ENCODE measurements at regions not wholly inside any gene's neighbourhood (a gene's known extent, or its start where the extent isn't known, plus 50 kb on each side); places are given as distances from the start of the nearest gene placed in this dataset.
"Not testable (repeated sequence)": the region's sequence is repeated elsewhere in the genome, so short reads cannot be mapped to it uniquely, and the experiment has no call there.

GRCh38 chr18:8501044-8501443 lies 108.2 kb upstream of the RAB12 start:
- DNase-seq = no peak

- no peak for DNase-seq
Observed at GRCh38 chr18:8503248-8503647, 106.0 kb upstream of the RAB12 start.

GRCh38 chr18:8504424-8504823 lies 104.8 kb upstream of the RAB12 start:
- no peak for DNase-seq

- no peak for DNase-seq
Observed at GRCh38 chr18:8504880-8505435, 104.3 kb upstream of the RAB12 start.

- no peak for DNase-seq
Observed at GRCh38 chr18:8506251-8507049, 102.8 kb upstream of the RAB12 start.

- DNase-seq = no peak
Observed at GRCh38 chr18:8507361-8507760, 101.9 kb upstream of the RAB12 start.

GRCh38 chr18:8507915-8508705 lies 101.1 kb upstream of the RAB12 start:
- DNase-seq = no peak

GRCh38 chr18:8513249-8513648 lies 96.0 kb upstream of the RAB12 start:
- no peak for DNase-seq

GRCh38 chr18:8514409-8514808 lies 94.8 kb upstream of the RAB12 start:
- DNase-seq = no peak

GRCh38 chr18:8515142-8515865 lies 93.9 kb upstream of the RAB12 start:
- DNase-seq = no peak

- DNase-seq = no peak
Observed at GRCh38 chr18:8516371-8517250, 92.6 kb upstream of the RAB12 start.

GRCh38 chr18:8517276-8517675 lies 92.0 kb upstream of the RAB12 start:
- DNase-seq = no peak

- no peak for DNase-seq
Observed at GRCh38 chr18:8519102-8519501, 90.1 kb upstream of the RAB12 start.

GRCh38 chr18:8520266-8520665 lies 89.0 kb upstream of the RAB12 start:
- no peak for DNase-seq

- no peak for DNase-seq
Observed at GRCh38 chr18:8522756-8523155, 86.5 kb upstream of the RAB12 start.

- DNase-seq = no peak
Observed at GRCh38 chr18:8525692-8526091, 83.5 kb upstream of the RAB12 start.

GRCh38 chr18:8526332-8526731 lies 82.9 kb upstream of the RAB12 start:
- DNase-seq = no peak

- DNase-seq = no peak
Observed at GRCh38 chr18:8529609-8530008, 79.6 kb upstream of the RAB12 start.

GRCh38 chr18:8531084-8531483 lies 78.2 kb upstream of the RAB12 start:
- DNase-seq = not testable (repeated sequence)

GRCh38 chr18:8536231-8536630 lies 73.0 kb upstream of the RAB12 start:
- DNase-seq = no peak

GRCh38 chr18:8536922-8537321 lies 72.3 kb upstream of the RAB12 start:
- DNase-seq = no peak

- no peak for DNase-seq
Observed at GRCh38 chr18:8537400-8537799, 71.8 kb upstream of the RAB12 start.
